Neuronal stem cell (in vitro differentiated cells): ENCODE measurements at regions not wholly inside any gene's neighbourhood (a gene's known extent, or its start where the extent isn't known, plus 50 kb on each side); places are given as distances from the start of the nearest gene placed in this dataset.

Experiments
- DNase-seq: peaks from one replicate; pipeline ENCODE4 v3.0.0-alpha.2; 2013; ENCODE audit warnings: low spot score
- H2AFZ ChIP-seq: one replicate; pipeline ENCODE4 v1.6.1; 2013; ENCODE audit warnings: mild to moderate bottlenecking, low read length, inconsistent platforms
- H2AK5ac ChIP-seq: 2 replicates; pipeline ENCODE4 v1.6.1; 2013; ENCODE audit warnings: low read depth, mild to moderate bottlenecking, inconsistent platforms, low read length, moderate library complexity, mixed read lengths
- H2BK120ac ChIP-seq: 2 replicates; pipeline ENCODE4 v1.6.1; 2013; ENCODE audit warnings: low read depth, mild to moderate bottlenecking, inconsistent platforms, low read length, moderate library complexity, mixed read lengths
- H2BK12ac ChIP-seq: one replicate; pipeline ENCODE4 v1.6.1; 2013; ENCODE audit warnings: low read length, inconsistent platforms
- H2BK15ac ChIP-seq: 2 replicates; pipeline ENCODE4 v1.6.1; 2013; ENCODE audit warnings: mild to moderate bottlenecking, low read length, inconsistent platforms, mixed read lengths
- H2BK5ac ChIP-seq: one replicate; pipeline ENCODE4 v1.6.1; 2013; ENCODE audit warnings: inconsistent platforms, mild to moderate bottlenecking, low read length, moderate library complexity
- H3K14ac ChIP-seq: one replicate; pipeline ENCODE4 v1.6.1; 2013; ENCODE audit warnings: low read length, inconsistent platforms
- H3K18ac ChIP-seq: 2 replicates; pipeline ENCODE4 v1.6.1; 2013; ENCODE audit warnings: low read length, inconsistent platforms
- H3K23ac ChIP-seq: 2 replicates; pipeline ENCODE4 v1.6.1; 2013; ENCODE audit warnings: low read depth, mild to moderate bottlenecking, mixed read lengths, low read length, inconsistent platforms; ENCODE audit not compliant: poor library complexity
- H3K27ac ChIP-seq: replicated peaks from 3 replicates; pipeline ENCODE4 v1.5.1; 2013; ENCODE audit warnings: low read length, inconsistent platforms
- H3K27me3 ChIP-seq, 3 experiments: 2 replicates each; pipeline ENCODE4 v1.6.1; 2013; ENCODE audit warnings: low read length in 3 of 3, mild to moderate bottlenecking in 2 of 3, inconsistent platforms in 1 of 3, low read depth in 1 of 3, mixed read lengths in 1 of 3, moderate library complexity in 1 of 3; ENCODE audit not compliant: control insufficient read depth in 3 of 3, insufficient read depth in 3 of 3
- H3K36me3 ChIP-seq, 2 donors: replicated peaks in 1 of 2; 2 replicates each; pipeline ENCODE4 v1.6.1; 2013; ENCODE audit warnings: low read length in 2 of 2; ENCODE audit not compliant: control insufficient read depth in 2 of 2, insufficient read depth in 2 of 2
- H3K4ac ChIP-seq: 2 replicates; pipeline ENCODE4 v1.6.1; 2013; ENCODE audit warnings: inconsistent platforms, mild to moderate bottlenecking, low read length, moderate library complexity
- H3K4me1 ChIP-seq, 2 donors: 1 replicate in 1 of 2; 2 replicates in 1 of 2; pipeline ENCODE4 v1.6.1; 2013; ENCODE audit warnings: low read length in 2 of 2, low read depth in 1 of 2; ENCODE audit not compliant: control insufficient read depth in 2 of 2, insufficient read depth in 1 of 2
- H3K4me2 ChIP-seq: one replicate; pipeline ENCODE4 v1.6.1; 2013; ENCODE audit warnings: mild to moderate bottlenecking, low read length, inconsistent platforms; ENCODE audit not compliant: insufficient read depth, poor library complexity, severe bottlenecking
- H3K4me3 ChIP-seq, 2 donors: 2 replicates each; pipeline ENCODE4 v1.5.1; 2013; ENCODE audit warnings: low read length in 2 of 2, mild to moderate bottlenecking in 2 of 2, inconsistent platforms in 1 of 2, moderate library complexity in 1 of 2
- H3K79me1 ChIP-seq: one replicate; pipeline ENCODE4 v1.6.1; 2013; ENCODE audit warnings: low read depth, mild to moderate bottlenecking, inconsistent platforms, low read length, moderate library complexity
- H3K9ac ChIP-seq: one replicate; pipeline ENCODE4 v1.6.1; 2013; ENCODE audit warnings: mild to moderate bottlenecking, low read depth, low read length, inconsistent platforms; ENCODE audit not compliant: poor library complexity
- H3K9me3 ChIP-seq, 2 donors: replicated peaks in 1 of 2; 2 replicates each; pipeline versions ENCODE3 to v1.6.1; 2013; ENCODE audit warnings: low read length in 2 of 2, mild to moderate bottlenecking in 2 of 2, inconsistent platforms in 1 of 2, low read depth in 1 of 2, mixed read lengths in 1 of 2, moderate library complexity in 1 of 2; ENCODE audit not compliant: control insufficient read depth in 2 of 2, insufficient read depth in 1 of 2
- H4K8ac ChIP-seq: one replicate; pipeline ENCODE4 v1.6.1; 2013; ENCODE audit warnings: low read depth, mild to moderate bottlenecking, inconsistent platforms, low read length, moderate library complexity
- H4K91ac ChIP-seq: one replicate; pipeline ENCODE4 v1.6.1; 2013; ENCODE audit warnings: low read length, low read depth, mild to moderate bottlenecking, inconsistent platforms; ENCODE audit not compliant: poor library complexity
- WGBS, 2 donors: extraction: QIAGEN DNeasy Blood & Tissue Kit; methylation state at CpG; one replicate each; pipeline ENCODE4 v1.1.7; 2013; ENCODE audit warnings: missing lambda C conversion rate in 2 of 2, mixed read lengths in 1 of 2; ENCODE audit not compliant: insufficient read length in 2 of 2, insufficient replicate concordance in 1 of 2; ENCODE audit errors: extremely low coverage in 2 of 2; 5-methylcytosine and 5-hydroxymethylcytosine counted together

GRCh38 chr11:26858098-26858497 lies 135.8 kb upstream of the FIBIN start:
- Histone ChIP-seq H2AK5ac (no peak overlapping the region), H3K4me2 (no peak overlapping the region), H3K4ac (no peak overlapping the region), H3K18ac (no peak overlapping the region), H3K79me1 (no peaks in the 10 kb centered on the region), H3K36me3 (no peaks in the 10 kb centered on the region), H4K8ac (no peak overlapping the region), H3K27me3 (no peaks in the 10 kb centered on the region), H3K23ac (no peak overlapping the region), H3K4me3 (no peak overlapping the region), H3K14ac (no peak overlapping the region), H3K9ac (no peak overlapping the region), H2BK15ac (no peak overlapping the region), H2AFZ (no peak overlapping the region), H3K27ac (no peak overlapping the region), H2BK5ac (no peak overlapping the region), H2BK120ac (no peak overlapping the region), H2BK12ac (no peak overlapping the region), H3K9me3 (no peaks in the 10 kb centered on the region), H4K91ac (no peak overlapping the region), H3K4me1 (no peaks in the 10 kb centered on the region)
- DNase-seq = no peak

- Histone ChIP-seq H2AK5ac (no peak overlapping the region), H4K8ac (no peak overlapping the region), H3K14ac (no peak overlapping the region), H3K79me1 (no peaks in the 10 kb centered on the region), H3K9ac (no peak overlapping the region), H3K18ac (no peak overlapping the region), H4K91ac (no peak overlapping the region), H3K9me3 (no peaks in the 10 kb centered on the region), H3K27me3 (no peaks in the 10 kb centered on the region), H3K4ac (no peak overlapping the region), H3K4me2 (no peak overlapping the region), H2AFZ (no peak overlapping the region), H2BK12ac (no peak overlapping the region), H2BK5ac (no peak overlapping the region), H3K23ac (no peak overlapping the region), H3K27ac (no peak overlapping the region), H3K4me3 (no peak overlapping the region), H3K36me3 (no peaks in the 10 kb centered on the region), H2BK120ac (no peak overlapping the region), H2BK15ac (no peak overlapping the region), H3K4me1 (no peaks in the 10 kb centered on the region)
- no peak for DNase-seq
- WGBS, 2 donors = no CpG with 5 or more reads among the region's 3 CpGs
These were observed 134.5 kb upstream of the FIBIN start for GRCh38 chr11:26859416-26859815.

- Histone ChIP-seq H2BK15ac (no peak overlapping the region), H3K4me2 (no peak overlapping the region), H3K4ac (no peak overlapping the region), H3K9ac (no peak overlapping the region), H3K9me3 (no peaks in the 10 kb centered on the region), H2AK5ac (no peak overlapping the region), H2BK120ac (no peak overlapping the region), H3K79me1 (no peaks in the 10 kb centered on the region), H3K4me3 (no peak overlapping the region), H2BK12ac (no peak overlapping the region), H4K8ac (no peak overlapping the region), H3K23ac (no peak overlapping the region), H2BK5ac (no peak overlapping the region), H3K18ac (no peak overlapping the region), H3K27ac (no peak overlapping the region), H4K91ac (no peak overlapping the region), H3K36me3 (no peaks in the 10 kb centered on the region), H3K14ac (no peak overlapping the region), H2AFZ (no peak overlapping the region), H3K27me3 (no peaks in the 10 kb centered on the region), H3K4me1 (no peaks in the 10 kb centered on the region)
- no CpG with 5 or more reads among the region's 7 CpGs for WGBS, 2 donors
- DNase-seq = no peak
These were observed 133.7 kb upstream of the FIBIN start for GRCh38 chr11:26860091-26860780.

GRCh38 chr11:26860895-26861294 lies 133.0 kb upstream of the FIBIN start:
- DNase-seq = no peak
- H2BK15ac ChIP-seq = no peak overlapping the region
- no peaks in the 10 kb centered on the region for H3K9me3 ChIP-seq
- H4K91ac ChIP-seq = no peak overlapping the region
- no peak overlapping the region for H2BK120ac ChIP-seq
- no peak overlapping the region for H3K27ac ChIP-seq
- H3K36me3 ChIP-seq = no peaks in the 10 kb centered on the region
- H3K4me1 ChIP-seq = no peaks in the 10 kb centered on the region
- no peak overlapping the region for H3K4me3 ChIP-seq
- no peak overlapping the region for H2BK5ac ChIP-seq
- H3K79me1 ChIP-seq = no peaks in the 10 kb centered on the region
- no peak overlapping the region for H2AFZ ChIP-seq
- H4K8ac ChIP-seq = no peak overlapping the region
- WGBS, 2 donors = no CpG with 5 or more reads among the region's 1 CpG
- no peak overlapping the region for H2BK12ac ChIP-seq
- no peak overlapping the region for H3K18ac ChIP-seq
- H3K14ac ChIP-seq = no peak overlapping the region
- no peak overlapping the region for H3K4ac ChIP-seq
- no peak overlapping the region for H2AK5ac ChIP-seq
- H3K27me3 ChIP-seq = no peaks in the 10 kb centered on the region
- no peak overlapping the region for H3K23ac ChIP-seq
- no peak overlapping the region for H3K9ac ChIP-seq
- H3K4me2 ChIP-seq = no peak overlapping the region
